ENCODE measurements at regions not wholly inside any gene's neighbourhood (a gene's known extent, or its start where the extent isn't known, plus 50 kb on each side); places are given as distances from the start of the nearest gene placed in this dataset.
"Not testable (repeated sequence)": the region's sequence is repeated elsewhere in the genome, so short reads cannot be mapped to it uniquely, and the experiment has no call there.

DNA sequence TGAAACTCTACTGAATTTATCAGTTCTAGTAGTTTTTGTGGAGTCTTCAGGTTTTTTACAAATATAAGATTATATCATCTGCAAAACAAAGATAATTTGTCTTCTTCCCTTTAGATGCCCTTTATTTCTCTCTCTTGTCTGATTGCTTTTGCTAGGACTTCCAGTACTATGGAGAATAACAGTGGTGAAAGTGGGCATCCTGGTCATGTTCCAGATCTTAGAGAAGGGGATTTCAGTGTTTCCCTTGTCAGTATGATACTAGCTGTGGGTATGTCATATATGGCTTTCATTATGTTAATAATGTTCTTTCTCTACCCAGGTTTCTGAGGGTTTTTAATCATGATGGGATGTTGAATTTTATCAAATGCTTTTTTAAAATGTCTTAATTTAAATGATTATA, 158.1 kb upstream of the TPTE start:
- H3K9me1 ChIP-seq (ENCODE audit: insufficient read depth, low read length); H3K23ac ChIP-seq (ENCODE audit: low read depth, low read length); H3K27ac ChIP-seq (ENCODE audit: insufficient read depth, low read length); H3K27me3 ChIP-seq (ENCODE audit: control insufficient read depth, insufficient read depth, low read length); H2BK15ac ChIP-seq (ENCODE audit: low read depth, low read length); H2AK5ac ChIP-seq (ENCODE audit: low read depth, low read length); dilution Hi-C loops (cut with HindIII; ENCODE audit: low sequenced_read_pairs, unreplicated experiment); H2BK5ac ChIP-seq (ENCODE audit: low read depth, low read length, poor library complexity, severe bottlenecking); intact Hi-C loops (cut with micrococcal nuclease); H3K14ac ChIP-seq (replicated peaks; ENCODE audit: low read depth, low read length); H3K79me1 ChIP-seq (ENCODE audit: low read depth in 1 of 2, low read length in 2 of 2); H3K56ac ChIP-seq (ENCODE audit: extremely low read depth, insufficient read depth, low read length); H4K8ac ChIP-seq (ENCODE audit: low read depth in 2 of 2, low read length in 2 of 2); BruUV-seq (replicated peaks); H3K9me3 ChIP-seq (ENCODE audit: control insufficient read depth, insufficient read depth, low read length); H3K4me2 ChIP-seq (ENCODE audit: low read depth, low read length); H4K5ac ChIP-seq (ENCODE audit: low read depth, low read length); ATAC-seq (ENCODE audit: low read depth); H3K18ac ChIP-seq (ENCODE audit: low read depth, low read length); H3K9ac ChIP-seq (ENCODE audit: low read depth, low read length); H2AFZ ChIP-seq (replicated peaks; ENCODE audit: low read length, poor library complexity); CTCF ChIA-PET; DNase-seq; H2BK120ac ChIP-seq (ENCODE audit: low read depth, low read length); H3K36me3 ChIP-seq (ENCODE audit: control insufficient read depth, insufficient read depth, low read length); H3K4me1 ChIP-seq (ENCODE audit: control insufficient read depth, insufficient read depth, low read length); H2BK20ac ChIP-seq (ENCODE audit: low read depth, low read length); H3K4ac ChIP-seq (ENCODE audit: low read depth, low read length); H2AK9ac ChIP-seq (replicated peaks; ENCODE audit: low read depth, low read length, poor library complexity); in situ Hi-C loops (cut with MboI; ENCODE audit: low sequenced_read_pairs); H4K20me1 ChIP-seq (ENCODE audit: insufficient read depth, low read length); H3K4me3 ChIP-seq (ENCODE audit: insufficient read depth, low read depth, low read length); POLR2A ChIA-PET (ENCODE audit: unreplicated experiment); H4K91ac ChIP-seq (ENCODE audit: insufficient read depth, low read depth, low read length): not testable (repeated sequence)

GRCh38 chr21:10366210-10366609, 155.2 kb upstream of the TPTE start:
- H3K18ac ChIP-seq (ENCODE audit: low read depth, low read length); in situ Hi-C loops (cut with MboI; ENCODE audit: low sequenced_read_pairs); DNase-seq; H3K4me3 ChIP-seq (ENCODE audit: insufficient read depth, low read depth, low read length); H3K4ac ChIP-seq (ENCODE audit: low read depth, low read length); intact Hi-C loops (cut with micrococcal nuclease); H2BK120ac ChIP-seq (ENCODE audit: low read depth, low read length); H4K8ac ChIP-seq (ENCODE audit: low read depth in 2 of 2, low read length in 2 of 2); H2BK20ac ChIP-seq (ENCODE audit: low read depth, low read length); H2AK5ac ChIP-seq (ENCODE audit: low read depth, low read length); H3K9me3 ChIP-seq (ENCODE audit: control insufficient read depth, insufficient read depth, low read length); H3K56ac ChIP-seq (ENCODE audit: extremely low read depth, insufficient read depth, low read length); H3K36me3 ChIP-seq (ENCODE audit: control insufficient read depth, insufficient read depth, low read length); H3K27ac ChIP-seq (ENCODE audit: insufficient read depth, low read length); H4K5ac ChIP-seq (ENCODE audit: low read depth, low read length); CTCF ChIA-PET; H3K9me1 ChIP-seq (ENCODE audit: insufficient read depth, low read length); H4K20me1 ChIP-seq (ENCODE audit: insufficient read depth, low read length); H2AFZ ChIP-seq (replicated peaks; ENCODE audit: low read length, poor library complexity); H3K27me3 ChIP-seq (ENCODE audit: control insufficient read depth, insufficient read depth, low read length); BruUV-seq (replicated peaks); H2AK9ac ChIP-seq (replicated peaks; ENCODE audit: low read depth, low read length, poor library complexity); H4K91ac ChIP-seq (ENCODE audit: insufficient read depth, low read depth, low read length); H2BK15ac ChIP-seq (ENCODE audit: low read depth, low read length); H3K23ac ChIP-seq (ENCODE audit: low read depth, low read length); H3K9ac ChIP-seq (ENCODE audit: low read depth, low read length); ATAC-seq (ENCODE audit: low read depth); H3K79me1 ChIP-seq (ENCODE audit: low read depth in 1 of 2, low read length in 2 of 2); dilution Hi-C loops (cut with HindIII; ENCODE audit: low sequenced_read_pairs, unreplicated experiment); H2BK5ac ChIP-seq (ENCODE audit: low read depth, low read length, poor library complexity, severe bottlenecking); H3K4me1 ChIP-seq (ENCODE audit: control insufficient read depth, insufficient read depth, low read length); H3K14ac ChIP-seq (replicated peaks; ENCODE audit: low read depth, low read length); POLR2A ChIA-PET (ENCODE audit: unreplicated experiment); H3K4me2 ChIP-seq (ENCODE audit: low read depth, low read length): not testable (repeated sequence)
- 38% methylated on average over 3 of the region's 11 CpGs; no CpG with 5 or more reads in 1 of the 2 experiments for WGBS, 2 experiments (ENCODE audit: extremely low coverage in 2 of 2, insufficient read length in 1 of 2)

Measured in IMR-90 (cell line).